GM08714 (cell line): ENCODE measurements at regions not wholly inside any gene's neighbourhood (a gene's known extent, or its start where the extent isn't known, plus 50 kb on each side); places are given as distances from the start of the nearest gene placed in this dataset.

Source experiments
- H3K4me3 ChIP-seq: fragments of 200-500 bp; sonication (Bioruptor generic); 2 replicates; pipeline ENCODE4 v1.5.1; 2014; ENCODE audit warnings: mild to moderate bottlenecking, low read length, inconsistent platforms
- ZNF274 ChIP-seq: IDR thresholded peaks from 2 replicates; pipeline ENCODE4 v1.6.1; 2012; ENCODE audit warnings: mild to moderate bottlenecking, low read depth, low read length

DNA sequence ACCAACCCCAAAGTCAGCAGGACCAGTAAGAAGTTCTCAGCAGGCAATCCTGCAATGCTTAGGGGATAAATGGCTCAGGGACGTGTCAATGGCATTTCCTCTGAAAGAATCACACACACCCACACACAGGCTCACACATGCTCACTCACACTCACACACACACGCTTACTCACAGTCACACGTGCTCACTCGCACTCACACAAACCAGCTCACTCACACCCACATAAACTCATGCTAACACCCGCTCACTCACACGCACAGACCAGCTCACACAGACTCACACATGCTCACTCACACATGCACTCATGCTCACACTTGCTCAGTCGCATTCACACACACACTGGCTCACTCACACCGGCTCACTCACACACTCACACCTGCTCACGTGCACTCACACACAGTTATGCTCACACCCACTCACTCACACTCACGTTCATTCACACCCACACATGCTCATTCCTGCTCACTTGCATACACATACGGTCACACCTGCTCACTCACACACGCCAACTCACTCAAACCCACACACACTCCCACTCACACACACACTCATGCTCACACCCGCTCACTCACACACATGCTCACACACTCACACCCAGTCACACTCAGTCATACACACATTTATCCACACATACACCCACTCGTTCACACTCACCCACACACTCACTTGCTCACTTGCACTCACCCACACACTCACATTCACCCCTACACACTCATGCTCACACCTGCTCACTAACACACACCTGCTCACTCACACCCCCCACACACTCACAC, 436.8 kb downstream of the BCL11B start:
- H3K4me3 ChIP-seq: no peak overlapping the region

GRCh38 chr14:98835825-98836100, 436.2 kb downstream of the BCL11B start:
- no peak for TF ChIP-seq ZNF274
- no peak overlapping the region for H3K4me3 ChIP-seq

More for the DNA sequence above, 436.8 kb downstream of the BCL11B start:
- no peak for TF ChIP-seq ZNF274

GRCh38 chr14:98840091-98840490, 431.9 kb downstream of the BCL11B start:
- TF ChIP-seq ZNF274: no peak
- no peak overlapping the region for H3K4me3 ChIP-seq

- H3K4me3 ChIP-seq: no peak overlapping the region
- no peak for TF ChIP-seq ZNF274
These were observed 431.5 kb downstream of the BCL11B start for GRCh38 chr14:98840511-98840910.

- no peak for TF ChIP-seq ZNF274
These were observed 427.5 kb downstream of the BCL11B start for GRCh38 chr14:98844456-98844855.

GRCh38 chr14:98847521-98848468, 424.2 kb downstream of the BCL11B start:
- TF ChIP-seq ZNF274: no peak
- H3K4me3 ChIP-seq: no peak overlapping the region

More at GRCh38 chr14:98844456-98844855, 427.5 kb downstream of the BCL11B start:
- no peak overlapping the region for H3K4me3 ChIP-seq

GRCh38 chr14:98853063-98853729, 418.8 kb downstream of the BCL11B start:
- H3K4me3 ChIP-seq: no peak overlapping the region
- no peak for TF ChIP-seq ZNF274

DNA sequence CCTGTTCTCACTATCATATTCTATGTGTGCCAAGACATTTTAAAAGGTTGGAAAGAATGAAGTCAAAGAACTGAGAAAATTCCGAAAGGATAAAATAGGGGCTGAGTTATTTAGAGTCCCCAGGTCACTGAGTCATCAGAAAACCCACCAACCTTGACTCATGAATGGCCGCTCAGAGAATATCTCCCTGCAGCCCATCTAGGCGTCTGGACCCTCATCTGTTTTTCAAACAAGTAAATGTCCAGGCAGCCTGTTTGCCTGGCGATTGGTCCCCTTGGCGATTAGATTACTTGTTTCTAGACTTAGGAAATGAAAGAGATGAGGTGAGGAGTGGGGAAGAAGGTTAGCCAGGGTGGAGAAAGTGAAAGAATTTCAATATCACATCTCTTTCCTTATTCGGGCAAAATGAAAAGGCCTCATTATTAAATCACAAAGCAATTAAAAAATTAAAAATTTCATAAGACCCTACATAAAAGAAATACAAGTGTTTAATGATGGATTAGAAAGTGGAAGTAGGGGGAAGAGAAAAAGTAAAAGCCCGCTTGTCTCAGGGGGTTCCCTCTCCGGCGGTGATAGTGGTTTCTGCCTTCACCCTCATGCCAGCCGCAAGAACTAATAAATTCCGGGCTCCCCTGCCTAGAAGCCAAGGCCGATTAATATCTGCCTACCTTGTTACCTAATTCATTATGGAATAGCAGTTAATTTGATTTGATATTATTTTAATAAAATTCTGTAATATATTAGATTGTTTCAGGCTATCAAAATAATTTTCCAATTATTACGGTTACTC, 415.9 kb downstream of the BCL11B start:
- TF ChIP-seq ZNF274: no peak
- no peak overlapping the region for H3K4me3 ChIP-seq

DNA sequence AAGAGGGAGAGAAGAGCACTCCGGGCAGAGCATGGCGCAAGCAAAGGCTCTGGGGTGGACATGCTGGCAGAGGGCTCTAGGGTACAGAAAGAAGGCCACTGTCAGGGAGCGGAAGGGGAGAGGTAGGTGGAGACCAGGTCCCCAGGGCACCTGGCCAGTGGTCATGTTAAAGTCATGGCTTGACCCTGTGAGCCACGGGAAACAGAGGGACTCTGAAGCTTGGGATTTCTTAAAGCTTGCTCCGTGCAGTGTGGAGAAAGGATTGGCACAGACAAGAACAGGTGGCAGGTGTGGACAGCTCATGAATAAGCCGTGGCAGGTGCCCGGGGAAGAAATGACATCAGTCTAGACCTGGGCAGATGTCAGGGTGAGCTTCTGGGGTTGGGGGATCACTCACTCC, 413.8 kb downstream of the BCL11B start:
- no peak for TF ChIP-seq ZNF274

DNA sequence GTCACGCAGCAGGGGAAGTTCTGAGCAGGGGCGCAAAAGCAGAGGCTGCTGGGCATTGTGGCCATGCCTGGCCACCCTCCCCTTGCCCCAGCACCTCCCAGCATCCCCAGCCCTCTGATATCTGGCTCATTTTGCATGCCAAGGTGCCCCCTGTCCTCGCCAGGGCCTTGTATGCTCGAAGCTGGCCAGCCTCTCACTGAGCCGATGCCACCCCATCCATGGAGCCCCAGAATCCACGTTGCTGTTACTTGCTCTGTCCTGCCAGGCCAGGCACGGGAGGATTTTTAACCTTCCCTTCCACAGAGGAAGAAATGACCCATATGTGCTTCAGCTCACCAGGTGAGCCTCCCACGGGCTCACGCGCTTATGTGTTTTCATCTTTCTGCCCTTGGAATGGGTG, 413.4 kb downstream of the BCL11B start:
- no peak overlapping the region for H3K4me3 ChIP-seq
- no peak for TF ChIP-seq ZNF274

More for the DNA sequence above, 413.8 kb downstream of the BCL11B start:
- no peak overlapping the region for H3K4me3 ChIP-seq

DNA sequence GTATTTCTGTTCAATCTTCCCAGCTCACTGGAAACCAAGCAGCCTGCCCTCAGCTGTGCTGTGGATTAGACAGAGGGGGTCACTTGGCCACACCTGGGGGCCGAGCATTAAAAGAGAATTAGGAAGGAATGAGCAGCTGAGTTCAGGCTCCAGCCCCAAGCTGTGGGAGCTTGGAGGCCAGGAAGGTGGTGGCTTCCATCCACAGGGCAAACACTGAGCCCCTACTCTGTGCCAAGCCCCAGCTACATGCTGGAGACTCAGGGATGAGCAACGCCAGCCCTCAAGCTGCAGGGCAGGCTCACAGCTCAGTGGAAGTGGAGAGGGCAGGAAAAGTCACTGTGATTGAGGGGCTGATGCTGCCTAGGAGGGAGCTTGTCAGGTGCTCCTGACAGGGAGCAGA, 412.7 kb downstream of the BCL11B start:
- no peak overlapping the region for H3K4me3 ChIP-seq
- no peak for TF ChIP-seq ZNF274

- no peak for TF ChIP-seq ZNF274
- H3K4me3 ChIP-seq: no peak overlapping the region
These were observed 407.8 kb downstream of the BCL11B start for GRCh38 chr14:98864211-98864610.

DNA sequence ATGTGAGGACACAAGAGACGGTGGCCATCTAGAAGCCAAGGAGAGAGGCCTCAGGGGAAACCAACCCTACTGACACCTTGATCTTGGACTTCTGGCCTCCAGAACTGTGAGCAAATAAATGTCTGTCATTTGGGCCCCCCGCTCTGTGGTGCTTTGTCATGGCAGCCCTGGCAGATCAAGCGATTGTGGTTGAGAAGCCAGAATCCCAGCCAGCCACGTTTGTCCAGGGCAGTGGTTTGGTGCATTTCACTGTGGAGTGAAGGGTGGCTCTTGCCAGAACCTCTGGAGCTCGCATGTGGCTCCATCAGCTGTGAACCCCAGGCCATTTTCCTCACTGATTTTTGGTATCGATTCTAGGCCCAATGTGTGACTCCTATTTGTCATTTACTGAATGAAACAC, 404.9 kb downstream of the BCL11B start:
- no peak for TF ChIP-seq ZNF274
- H3K4me3 ChIP-seq: no peak overlapping the region

DNA sequence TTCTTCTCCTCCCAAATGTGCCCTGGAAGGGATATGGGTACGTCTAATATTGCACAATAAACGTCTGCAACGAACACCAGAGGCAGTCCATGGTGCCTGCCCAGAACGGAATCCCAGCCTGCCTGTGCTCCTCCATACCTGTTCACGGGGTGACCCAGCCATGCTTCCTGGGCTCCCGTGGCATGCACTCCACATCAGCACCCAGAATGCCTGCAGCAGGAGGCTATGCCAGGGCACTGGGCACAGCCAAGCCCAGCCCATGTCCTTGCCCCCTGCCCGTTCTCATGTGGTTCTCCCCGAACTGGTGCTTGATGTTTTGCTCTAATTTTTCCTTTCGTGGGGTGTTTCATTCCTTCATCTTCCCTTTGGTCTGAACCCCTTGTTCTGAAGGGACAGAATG, 404.3 kb downstream of the BCL11B start:
- TF ChIP-seq ZNF274: no peak
- no peak overlapping the region for H3K4me3 ChIP-seq
